ENCODE measurements at regions not wholly inside any gene's neighbourhood (a gene's known extent, or its start where the extent isn't known, plus 50 kb on each side); places are given as distances from the start of the nearest gene placed in this dataset.

- no peaks in the 10 kb centered on the region for H3K36me3 ChIP-seq (ENCODE audit: control insufficient read depth, low read length)
- no peak overlapping the region for H3K4me2 ChIP-seq (ENCODE audit: low read length)
- H3K27me3 ChIP-seq (ENCODE audit: control insufficient read depth, low read length) = 0 out of 2 replicates have a peak, but pooled peaks cover 3% of the 10 kb centered on the region
- H3F3A ChIP-seq (ENCODE audit: control insufficient read depth, insufficient read depth) = no peaks in the 10 kb centered on the region
- no peaks in the 10 kb centered on the region for H3K4me1 ChIP-seq (ENCODE audit: control insufficient read depth, low read length)
- H3K9me2 ChIP-seq (replicated peaks; ENCODE audit: control insufficient read depth, low read length) = no peaks in the 10 kb centered on the region
- no peaks in the 10 kb centered on the region for H4K20me1 ChIP-seq (ENCODE audit: control insufficient read depth, insufficient read depth, low read depth, low read length)
- no peak overlapping the region for H3K4me3 ChIP-seq (ENCODE audit: low read length)
- no peak overlapping the region for H3K27ac ChIP-seq (ENCODE audit: low read depth, low read length)
- no peaks in the 10 kb centered on the region for H3K79me2 ChIP-seq (ENCODE audit: control insufficient read depth, low read length)
- no peak for TF ChIP-seq EZH2phosphoT487 (IDR thresholded peaks at IDR 0.05; ENCODE audit: borderline replicate concordance, low read length)
- TF ChIP-seq, protein P1, sequence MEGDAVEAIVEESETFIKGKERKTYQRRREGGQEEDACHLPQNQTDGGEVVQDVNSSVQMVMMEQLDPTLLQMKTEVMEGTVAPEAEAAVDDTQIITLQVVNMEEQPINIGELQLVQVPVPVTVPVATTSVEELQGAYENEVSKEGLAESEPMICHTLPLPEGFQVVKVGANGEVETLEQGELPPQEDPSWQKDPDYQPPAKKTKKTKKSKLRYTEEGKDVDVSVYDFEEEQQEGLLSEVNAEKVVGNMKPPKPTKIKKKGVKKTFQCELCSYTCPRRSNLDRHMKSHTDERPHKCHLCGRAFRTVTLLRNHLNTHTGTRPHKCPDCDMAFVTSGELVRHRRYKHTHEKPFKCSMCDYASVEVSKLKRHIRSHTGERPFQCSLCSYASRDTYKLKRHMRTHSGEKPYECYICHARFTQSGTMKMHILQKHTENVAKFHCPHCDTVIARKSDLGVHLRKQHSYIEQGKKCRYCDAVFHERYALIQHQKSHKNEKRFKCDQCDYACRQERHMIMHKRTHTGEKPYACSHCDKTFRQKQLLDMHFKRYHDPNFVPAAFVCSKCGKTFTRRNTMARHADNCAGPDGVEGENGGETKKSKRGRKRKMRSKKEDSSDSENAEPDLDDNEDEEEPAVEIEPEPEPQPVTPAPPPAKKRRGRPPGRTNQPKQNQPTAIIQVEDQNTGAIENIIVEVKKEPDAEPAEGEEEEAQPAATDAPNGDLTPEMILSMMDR (IDR thresholded peaks at IDR 0.05; ENCODE audit: low read depth, low read length, poor library complexity, severe bottlenecking) = no peak
- no peaks in the 10 kb centered on the region for H3K9me3 ChIP-seq (ENCODE audit: control insufficient read depth, insufficient read depth, low read length)
These were observed 57.3 kb upstream of the CD180 start for GRCh38 chr5:67253911-67254310.

DNA sequence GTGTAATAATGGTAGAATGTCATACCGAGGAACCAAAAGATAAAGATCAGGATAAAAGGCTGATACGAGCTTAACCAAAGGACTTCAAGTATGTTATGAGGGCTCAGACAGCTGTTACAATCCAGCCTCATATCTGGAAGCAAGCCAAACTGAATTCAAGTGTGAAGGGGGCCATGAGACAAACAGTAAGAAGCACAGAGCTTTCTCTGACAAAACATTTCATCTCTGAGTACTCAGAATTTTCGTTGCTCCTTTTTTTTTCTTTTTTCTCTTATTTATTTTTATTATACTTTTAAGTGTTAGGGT is 52.9 kb upstream of the CD180 start:
- no peaks in the 10 kb centered on the region for H3F3A ChIP-seq (ENCODE audit: control insufficient read depth, insufficient read depth)
- no peaks in the 10 kb centered on the region for H3K27me3 ChIP-seq (ENCODE audit: control insufficient read depth, low read length)
- H3K36me3 ChIP-seq (ENCODE audit: control insufficient read depth, low read length) = no peaks in the 10 kb centered on the region
- H3K4me2 ChIP-seq (ENCODE audit: low read length) = no peak overlapping the region
- TF ChIP-seq, protein P1 (IDR thresholded peaks at IDR 0.05; ENCODE audit: low read depth, low read length, poor library complexity, severe bottlenecking) = no peak
- no peak for TF ChIP-seq EZH2phosphoT487 (IDR thresholded peaks at IDR 0.05; ENCODE audit: borderline replicate concordance, low read length)
- H3K9me2 ChIP-seq (replicated peaks; ENCODE audit: control insufficient read depth, low read length) = no peaks in the 10 kb centered on the region
- no peaks in the 10 kb centered on the region for H3K79me2 ChIP-seq (ENCODE audit: control insufficient read depth, low read length)
- no peak overlapping the region for H3K27ac ChIP-seq (ENCODE audit: low read depth, low read length)
- H3K4me1 ChIP-seq (ENCODE audit: control insufficient read depth, low read length) = no peaks in the 10 kb centered on the region
- no peak overlapping the region for H3K4me3 ChIP-seq (ENCODE audit: low read length)
- no peaks in the 10 kb centered on the region for H3K9me3 ChIP-seq (ENCODE audit: control insufficient read depth, insufficient read depth, low read length)
- H4K20me1 ChIP-seq (ENCODE audit: control insufficient read depth, insufficient read depth, low read depth, low read length) = no peaks in the 10 kb centered on the region

DNA sequence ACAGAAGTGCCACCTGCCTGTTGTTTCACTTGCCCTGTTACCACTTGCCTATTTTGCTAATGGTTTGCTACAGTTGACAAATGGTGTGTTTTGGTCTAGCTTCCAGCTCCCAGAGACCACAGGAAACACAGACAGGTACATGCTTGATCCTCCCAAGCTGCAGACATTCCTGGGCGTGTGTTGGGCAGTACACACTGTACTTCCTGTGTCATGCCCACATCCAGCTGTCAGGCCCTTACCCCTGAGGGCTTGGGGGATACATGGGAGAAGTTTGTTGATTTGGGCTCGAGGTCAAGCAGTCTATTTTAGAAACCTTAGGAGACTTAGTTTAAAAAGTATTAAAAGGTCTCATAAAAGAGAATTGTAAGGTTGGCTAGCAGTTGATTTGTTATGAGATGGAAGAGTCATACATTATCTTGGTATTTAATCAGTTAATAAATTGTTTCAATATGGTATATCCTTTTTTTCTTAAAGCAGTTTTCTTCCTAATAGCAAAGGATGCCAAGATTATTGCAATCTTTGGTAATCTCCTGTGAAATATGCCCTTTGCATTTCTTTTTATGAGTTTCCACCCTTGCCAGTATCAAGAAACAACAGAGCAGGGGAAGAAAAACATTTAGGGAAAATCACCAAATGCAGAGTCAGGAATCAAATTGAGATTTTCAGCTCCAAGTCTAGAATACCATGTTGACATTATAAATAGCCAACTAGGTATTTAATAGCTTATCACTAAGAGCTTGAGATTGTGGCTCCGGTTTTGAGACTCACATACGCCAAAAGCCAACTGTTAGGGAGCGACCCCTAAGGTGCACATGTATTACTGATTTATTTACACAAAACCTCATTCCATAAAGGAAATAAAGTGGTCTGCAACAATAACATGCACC is 52.3 kb upstream of the CD180 start:
- H3K9me2 ChIP-seq (replicated peaks; ENCODE audit: control insufficient read depth, low read length) = no peaks in the 10 kb centered on the region
- H4K20me1 ChIP-seq (ENCODE audit: control insufficient read depth, insufficient read depth, low read depth, low read length) = no peaks in the 10 kb centered on the region
- H3F3A ChIP-seq (ENCODE audit: control insufficient read depth, insufficient read depth) = no peaks in the 10 kb centered on the region
- no peak overlapping the region for H3K27ac ChIP-seq (ENCODE audit: low read depth, low read length)
- H3K27me3 ChIP-seq (ENCODE audit: control insufficient read depth, low read length) = no peaks in the 10 kb centered on the region
- H3K36me3 ChIP-seq (ENCODE audit: control insufficient read depth, low read length) = no peaks in the 10 kb centered on the region
- H3K4me1 ChIP-seq (ENCODE audit: control insufficient read depth, low read length) = no peaks in the 10 kb centered on the region
- no peak overlapping the region for H3K4me3 ChIP-seq (ENCODE audit: low read length)
- no peaks in the 10 kb centered on the region for H3K9me3 ChIP-seq (ENCODE audit: control insufficient read depth, insufficient read depth, low read length)
- TF ChIP-seq EZH2phosphoT487 (IDR thresholded peaks at IDR 0.05; ENCODE audit: borderline replicate concordance, low read length) = no peak
- TF ChIP-seq, protein P1 (IDR thresholded peaks at IDR 0.05; ENCODE audit: low read depth, low read length, poor library complexity, severe bottlenecking) = no peak
- no peak overlapping the region for H3K4me2 ChIP-seq (ENCODE audit: low read length)
- H3K79me2 ChIP-seq (ENCODE audit: control insufficient read depth, low read length) = no peaks in the 10 kb centered on the region

Data from DOHH2 (cell line).